Activated CD4-positive, alpha-beta memory T cell treated with anti-CD3 and anti-CD28 coated beads, Interleukin-2, amount 10 ng/mL, durations not matched to agents 7 days and 5 days (primary cell): ENCODE measurements at regions not wholly inside any gene's neighbourhood (a gene's known extent, or its start where the extent isn't known, plus 50 kb on each side); places are given as distances from the start of the nearest gene placed in this dataset.
"Not testable (repeated sequence)": the region's sequence is repeated elsewhere in the genome, so short reads cannot be mapped to it uniquely, and the experiment has no call there.

ENCODE experiments used
- CTCF ChIA-PET: fragments of 350-600 bp; sonication (Branson Sonifier 250); formaldehyde crosslinking; loops from one replicate; lab custom pipeline; 2021; ENCODE audit warnings: antibody characterized with exemption, inconsistent platforms; lab: Charles Lee
- POLR2A ChIA-PET: fragments of 350-600 bp; sonication (Branson Sonifier 250); formaldehyde crosslinking; loops from one replicate; lab custom pipeline; 2021; ENCODE audit warnings: antibody characterized with exemption; lab: Charles Lee
- DNase-seq: peaks from one replicate; pipeline ENCODE4 v3.0.0-alpha.2; 2020
- H3K27ac Mint-ChIP-seq: one replicate; pipeline ENCODE4 v1.8.0; 2021; ENCODE audit warnings: mild to moderate bottlenecking, mixed read lengths
- H3K27me3 Mint-ChIP-seq: one replicate; pipeline ENCODE4 v1.8.0; 2021; ENCODE audit warnings: mixed read lengths
- H3K36me3 Mint-ChIP-seq: one replicate; pipeline ENCODE4 v1.8.0; 2021; ENCODE audit warnings: low read depth, mixed read lengths
- H3K4me1 Mint-ChIP-seq: one replicate; pipeline ENCODE4 v1.8.0; 2021; ENCODE audit warnings: mixed read lengths
- H3K4me3 Mint-ChIP-seq: one replicate; pipeline ENCODE4 v1.8.0; 2021; ENCODE audit warnings: mild to moderate bottlenecking, mixed read lengths
- H3K9me3 Mint-ChIP-seq: one replicate; pipeline ENCODE4 v1.8.0; 2021; ENCODE audit warnings: mixed read lengths

GRCh38 chr7:28323833-28324232 lies 88.5 kb upstream of the CREB5 start:
- no peaks in the 10 kb centered on the region for H3K9me3 Mint-ChIP-seq
- ChIA-PET CTCF (no interaction called here), POLR2A (no interaction called here)
- no peak overlapping the region for H3K4me3 Mint-ChIP-seq
- H3K27me3 Mint-ChIP-seq: peaks cover 2% of the 10 kb centered on the region
- H3K36me3 Mint-ChIP-seq: no peaks in the 10 kb centered on the region
- DNase-seq: no peak
- no peak overlapping the region for H3K27ac Mint-ChIP-seq
- no peaks in the 10 kb centered on the region for H3K4me1 Mint-ChIP-seq

- ChIA-PET CTCF (no interaction called here), POLR2A (no interaction called here)
- Mint-ChIP-seq H3K27me3 (peaks cover 4% of the 10 kb centered on the region), H3K36me3 (no peaks in the 10 kb centered on the region), H3K4me3 (no peak overlapping the region), H3K9me3 (no peaks in the 10 kb centered on the region), H3K27ac (no peak overlapping the region), H3K4me1 (peaks cover 7% of the 10 kb centered on the region)
- no peak for DNase-seq
These were observed 84.2 kb upstream of the CREB5 start for GRCh38 chr7:28328146-28328545.

GRCh38 chr7:28328822-28329660 lies 83.3 kb upstream of the CREB5 start:
- Mint-ChIP-seq H3K9me3 (no peaks in the 10 kb centered on the region), H3K27ac (no peak overlapping the region), H3K27me3 (peaks cover 11% of the 10 kb centered on the region), H3K4me1 (peaks cover 7% of the 10 kb centered on the region), H3K4me3 (no peak overlapping the region), H3K36me3 (no peaks in the 10 kb centered on the region)
- POLR2A ChIA-PET: no interaction called here
- CTCF ChIA-PET: no interaction called here
- DNase-seq: no peak

GRCh38 chr7:28329661-28330363 lies 82.5 kb upstream of the CREB5 start:
- H3K4me3 Mint-ChIP-seq: no peak overlapping the region
- POLR2A ChIA-PET: interaction anchor here (0.9 kb wide), 1 partner anchor 18 kb away, joined by 3 read pairs; no protein-coding TSS in a partner anchor

GRCh38 chr7:28330384-28331070 lies 81.8 kb upstream of the CREB5 start:
- no peaks in the 10 kb centered on the region for H3K9me3 Mint-ChIP-seq
- no peak for DNase-seq
- H3K4me1 Mint-ChIP-seq: peaks cover 7% of the 10 kb centered on the region
- CTCF ChIA-PET: interaction anchor here (0.7 kb wide), 1 partner anchor 94 kb away, joined by 4 read pairs; no protein-coding TSS in a partner anchor
- no peaks in the 10 kb centered on the region for H3K36me3 Mint-ChIP-seq
- peaks cover 11% of the 10 kb centered on the region for H3K27me3 Mint-ChIP-seq
- H3K27ac Mint-ChIP-seq: no peak overlapping the region
- POLR2A ChIA-PET: interaction anchor here (0.9 kb wide), 1 partner anchor 18 kb away, joined by 3 read pairs; no protein-coding TSS in a partner anchor
- no peak overlapping the region for H3K4me3 Mint-ChIP-seq

More at GRCh38 chr7:28329661-28330363, 82.5 kb upstream of the CREB5 start:
- Mint-ChIP-seq H3K27ac (no peak overlapping the region), H3K36me3 (no peaks in the 10 kb centered on the region), H3K27me3 (peaks cover 11% of the 10 kb centered on the region), H3K9me3 (no peaks in the 10 kb centered on the region), H3K4me1 (peaks cover 7% of the 10 kb centered on the region)
- DNase-seq: no peak
- CTCF ChIA-PET: interaction anchor here (0.7 kb wide), 1 partner anchor 94 kb away, joined by 4 read pairs; no protein-coding TSS in a partner anchor

- ChIA-PET POLR2A (no interaction called here), CTCF (no interaction called here)
These were observed 80.3 kb upstream of the CREB5 start for GRCh38 chr7:28332046-28332445.

GRCh38 chr7:28333548-28333947 lies 78.8 kb upstream of the CREB5 start:
- CTCF ChIA-PET, H3K9me3 Mint-ChIP-seq, DNase-seq, H3K4me3 Mint-ChIP-seq, H3K4me1 Mint-ChIP-seq, H3K27ac Mint-ChIP-seq, POLR2A ChIA-PET, H3K36me3 Mint-ChIP-seq: not testable (repeated sequence)
- H3K27me3 Mint-ChIP-seq: peaks cover 11% of the 10 kb centered on the region

More at GRCh38 chr7:28332046-28332445, 80.3 kb upstream of the CREB5 start:
- Mint-ChIP-seq H3K27ac (no peak overlapping the region), H3K27me3 (peaks cover 11% of the 10 kb centered on the region), H3K4me1 (peaks cover 7% of the 10 kb centered on the region), H3K36me3 (no peaks in the 10 kb centered on the region), H3K9me3 (no peaks in the 10 kb centered on the region), H3K4me3 (no peak overlapping the region)
- DNase-seq: no peak

GRCh38 chr7:28336806-28337205 lies 75.5 kb upstream of the CREB5 start:
- Mint-ChIP-seq H3K4me1 (no peaks in the 10 kb centered on the region), H3K27me3 (peaks cover 10% of the 10 kb centered on the region), H3K4me3 (no peak overlapping the region), H3K36me3 (no peaks in the 10 kb centered on the region), H3K9me3 (no peaks in the 10 kb centered on the region), H3K27ac (no peak overlapping the region)
- POLR2A ChIA-PET: no interaction called here
- DNase-seq: no peak
- CTCF ChIA-PET: no interaction called here

GRCh38 chr7:28338041-28338440 lies 74.3 kb upstream of the CREB5 start:
- peaks cover 10% of the 10 kb centered on the region for H3K27me3 Mint-ChIP-seq
- no peaks in the 10 kb centered on the region for H3K4me1 Mint-ChIP-seq
- no peak overlapping the region for H3K4me3 Mint-ChIP-seq
- DNase-seq: no peak
- H3K9me3 Mint-ChIP-seq: no peaks in the 10 kb centered on the region
- CTCF ChIA-PET: no interaction called here
- POLR2A ChIA-PET: no interaction called here
- H3K27ac Mint-ChIP-seq: no peak overlapping the region
- H3K36me3 Mint-ChIP-seq: no peaks in the 10 kb centered on the region

- POLR2A ChIA-PET: no interaction called here
- no peak for DNase-seq
- no peaks in the 10 kb centered on the region for H3K4me1 Mint-ChIP-seq
- H3K27ac Mint-ChIP-seq: no peak overlapping the region
- no peaks in the 10 kb centered on the region for H3K36me3 Mint-ChIP-seq
- no peaks in the 10 kb centered on the region for H3K9me3 Mint-ChIP-seq
- CTCF ChIA-PET: no interaction called here
- no peak overlapping the region for H3K4me3 Mint-ChIP-seq
- H3K27me3 Mint-ChIP-seq: peaks cover 5% of the 10 kb centered on the region
These were observed 68.9 kb upstream of the CREB5 start for GRCh38 chr7:28343462-28343861.

- POLR2A ChIA-PET: no interaction called here
- H3K9me3 Mint-ChIP-seq: no peaks in the 10 kb centered on the region
- no peak overlapping the region for H3K27ac Mint-ChIP-seq
- H3K4me3 Mint-ChIP-seq: no peak overlapping the region
- CTCF ChIA-PET: no interaction called here
- H3K36me3 Mint-ChIP-seq: no peaks in the 10 kb centered on the region
- peaks cover 2% of the 10 kb centered on the region for H3K27me3 Mint-ChIP-seq
- H3K4me1 Mint-ChIP-seq: no peaks in the 10 kb centered on the region
- no peak for DNase-seq
These were observed 66.1 kb upstream of the CREB5 start for GRCh38 chr7:28346256-28346655.

- no peak overlapping the region for H3K27ac Mint-ChIP-seq
- H3K9me3 Mint-ChIP-seq: no peaks in the 10 kb centered on the region
- DNase-seq: no peak
- no peaks in the 10 kb centered on the region for H3K4me1 Mint-ChIP-seq
- no peaks in the 10 kb centered on the region for H3K36me3 Mint-ChIP-seq
- H3K4me3 Mint-ChIP-seq: no peak overlapping the region
- ChIA-PET POLR2A (no interaction called here), CTCF (no interaction called here)
- peaks cover 6% of the 10 kb centered on the region for H3K27me3 Mint-ChIP-seq
These were observed 65.5 kb upstream of the CREB5 start for GRCh38 chr7:28346676-28347363.
